ENCODE measurements at regions not wholly inside any gene's neighbourhood (a gene's known extent, or its start where the extent isn't known, plus 50 kb on each side); places are given as distances from the start of the nearest gene placed in this dataset.

- Histone ChIP-seq H3K4me3 (no peak overlapping the region), H3K36me3 (no peaks in the 10 kb centered on the region), H3K27me3 (no peaks in the 10 kb centered on the region), H3K4me1 (no peaks in the 10 kb centered on the region), H3K9me3 (peaks cover 0 to 13% (median 0%) of the 10 kb centered on the region in 4 donors), H3K27ac (no peak overlapping the region)
- no peak for DNase-seq (ENCODE audit: low spot score in 2 of 2)
- 66 to 88% methylated on average over 4 of the region's 4 CpGs for WGBS, 2 donors
- no peak for TF ChIP-seq CTCF (IDR thresholded peaks at IDR 0.05)
- TF ChIP-seq POLR2A (IDR thresholded peaks at IDR 0.05), result no peak
- no peak for TF ChIP-seq EP300 (IDR thresholded peaks at IDR 0.05)
Measured at GRCh38 chr7:24354456-24354855, 70.5 kb downstream of the NPY start.

- no peak for DNase-seq (ENCODE audit: low spot score in 2 of 2)
- no peak overlapping the region for H3K27ac ChIP-seq
- no peaks in the 10 kb centered on the region for H3K27me3 ChIP-seq
- no peaks in the 10 kb centered on the region for H3K36me3 ChIP-seq
- no peaks in the 10 kb centered on the region for H3K4me1 ChIP-seq
- peaks cover 0 to 13% (median 0%) of the 10 kb centered on the region in 4 donors for H3K9me3 ChIP-seq
- WGBS, 2 donors, result 89% methylated on average over 6 of the region's 6 CpGs
- no peak for TF ChIP-seq CTCF (IDR thresholded peaks at IDR 0.05)
- no peak for TF ChIP-seq EP300 (IDR thresholded peaks at IDR 0.05)
- TF ChIP-seq POLR2A (IDR thresholded peaks at IDR 0.05), result no peak
- no peak overlapping the region for H3K4me3 ChIP-seq
Measured at GRCh38 chr7:24356718-24357386, 72.9 kb downstream of the NPY start.

- no peaks in the 10 kb centered on the region for H3K4me1 ChIP-seq
- TF ChIP-seq POLR2A (IDR thresholded peaks at IDR 0.05), result no peak
- TF ChIP-seq EP300 (IDR thresholded peaks at IDR 0.05), result no peak
- TF ChIP-seq CTCF (IDR thresholded peaks at IDR 0.05), result no peak
- H3K36me3 ChIP-seq, result no peaks in the 10 kb centered on the region
- no peaks in the 10 kb centered on the region for H3K27me3 ChIP-seq
- H3K27ac ChIP-seq, result no peak overlapping the region
- 81 to 89% methylated on average over 3 of the region's 3 CpGs for WGBS, 2 donors
- no peaks in the 10 kb centered on the region for H3K9me3 ChIP-seq
- DNase-seq (ENCODE audit: low spot score in 2 of 2), result no peak
- no peak overlapping the region for H3K4me3 ChIP-seq
Measured at GRCh38 chr7:24361001-24361400, 77.0 kb downstream of the NPY start.

- 45 to 63% methylated on average over 1 of the region's 1 CpG for WGBS, 2 donors
- H3K4me1 ChIP-seq, result no peaks in the 10 kb centered on the region
- H3K4me3 ChIP-seq, result no peak overlapping the region
- H3K36me3 ChIP-seq, result no peaks in the 10 kb centered on the region
- DNase-seq (ENCODE audit: low spot score in 2 of 2), result no peak
- H3K27ac ChIP-seq, result no peak overlapping the region
- no peak for TF ChIP-seq CTCF (IDR thresholded peaks at IDR 0.05)
- no peaks in the 10 kb centered on the region for H3K27me3 ChIP-seq
- no peaks in the 10 kb centered on the region for H3K9me3 ChIP-seq
Measured at GRCh38 chr7:24365606-24366005, 81.6 kb downstream of the NPY start.

GRCh38 chr7:24366876-24367275, 82.9 kb downstream of the NPY start:
- Histone ChIP-seq H3K36me3 (no peaks in the 10 kb centered on the region), H3K4me3 (no peak overlapping the region), H3K9me3 (no peaks in the 10 kb centered on the region), H3K4me1 (no peaks in the 10 kb centered on the region), H3K27ac (no peak overlapping the region), H3K27me3 (no peaks in the 10 kb centered on the region)
- TF ChIP-seq CTCF (IDR thresholded peaks at IDR 0.05) (no peak), POLR2A (IDR thresholded peaks at IDR 0.05) (no peak), EP300 (IDR thresholded peaks at IDR 0.05) (no peak)
- WGBS, 2 donors, result 72 to 84% methylated on average over 4 of the region's 4 CpGs
- no peak for DNase-seq (ENCODE audit: low spot score in 2 of 2)
